IPS-18c (cell line): ENCODE measurements at regions not wholly inside any gene's neighbourhood (a gene's known extent, or its start where the extent isn't known, plus 50 kb on each side); places are given as distances from the start of the nearest gene placed in this dataset.
"Not testable (repeated sequence)": the region's sequence is repeated elsewhere in the genome, so short reads cannot be mapped to it uniquely, and the experiment has no call there.

ENCODE experiments used
- H3K4me3 ChIP-seq: 2 replicates; pipeline ENCODE4 v1.7.0; 2013; ENCODE audit warnings: low read depth, mild to moderate bottlenecking, low read length, moderate library complexity; ENCODE audit not compliant: insufficient read depth
- H3K9me3 ChIP-seq: one replicate; pipeline ENCODE4 v1.6.1; 2013; ENCODE audit warnings: mild to moderate bottlenecking, low read length, moderate library complexity; ENCODE audit not compliant: control insufficient read depth, insufficient read depth

DNA sequence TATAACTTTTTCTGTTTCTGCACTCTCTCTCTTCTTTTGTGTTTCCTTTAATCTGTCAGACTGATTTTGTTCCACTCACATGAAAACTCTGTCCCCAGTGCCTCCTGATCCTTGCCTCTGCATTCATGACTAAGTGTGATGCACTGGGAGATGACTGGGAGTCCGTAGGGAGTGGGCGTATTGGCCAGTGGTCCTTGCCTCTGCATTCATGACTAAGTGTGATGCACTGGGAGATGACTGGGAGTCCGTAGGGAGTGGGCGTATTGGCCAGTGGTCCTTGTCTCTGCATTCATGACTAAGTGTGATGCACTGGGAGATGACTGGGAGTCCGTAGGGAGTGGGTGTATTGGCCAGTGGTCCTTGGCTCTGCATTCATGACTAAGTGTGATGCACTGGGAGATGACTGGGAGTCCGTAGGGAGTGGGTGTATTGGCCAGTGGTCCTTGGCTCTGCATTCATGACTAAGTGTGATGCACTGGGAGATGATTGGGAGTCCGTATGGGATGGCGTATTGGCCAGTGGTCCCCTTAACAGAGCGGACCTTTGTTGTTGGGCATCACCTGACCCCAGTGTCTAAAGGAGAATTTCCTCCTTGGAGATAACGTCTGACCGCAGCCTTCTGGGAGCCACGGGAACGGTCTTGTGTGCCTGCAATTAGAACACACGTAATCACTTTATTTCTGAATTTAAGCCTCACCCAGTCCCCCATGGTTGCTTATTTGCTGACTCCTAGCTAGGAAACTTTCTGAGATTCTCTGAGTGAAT, 266.0 kb downstream of the TRIML1 start:
- H3K4me3 ChIP-seq = not testable (repeated sequence)

DNA sequence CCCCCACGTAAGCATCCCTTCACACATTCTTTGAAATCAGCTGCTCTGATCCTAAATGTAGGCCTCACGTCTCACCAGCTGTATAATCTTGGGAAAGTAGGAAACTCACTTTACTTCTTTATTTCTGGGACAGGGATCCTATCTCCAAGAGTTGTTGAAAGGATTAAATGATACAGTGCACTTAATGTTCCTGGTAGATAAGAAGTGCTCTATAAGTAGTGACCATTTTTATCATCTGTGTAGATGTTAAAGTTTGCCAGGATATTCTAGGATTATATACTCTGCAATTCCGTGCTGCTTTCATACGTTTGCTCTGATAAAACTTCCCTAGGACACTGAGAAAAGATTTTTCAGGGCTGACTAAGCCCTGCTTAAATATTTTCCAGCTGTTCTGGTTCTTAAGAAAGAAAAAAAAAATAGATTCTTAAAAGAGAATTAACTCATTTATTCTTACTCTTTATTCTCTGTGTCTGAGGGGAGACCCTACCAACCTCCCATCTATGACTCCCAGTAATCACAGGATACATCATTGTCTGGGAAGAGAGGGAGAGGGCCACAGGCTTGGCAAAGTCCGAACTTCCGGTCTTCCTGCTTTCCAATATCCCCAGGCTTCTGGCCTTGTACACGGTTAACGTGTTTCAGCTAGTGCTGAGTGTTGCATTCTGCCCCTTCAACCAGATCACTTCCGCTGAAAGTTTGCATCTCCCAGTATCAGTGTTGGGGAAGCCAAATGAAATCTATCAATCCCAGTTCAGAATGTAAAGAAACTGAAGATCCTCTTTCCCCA, 269.2 kb downstream of the TRIML1 start:
- no peak overlapping the region for H3K4me3 ChIP-seq
- H3K9me3 ChIP-seq = peaks cover 2% of the 10 kb centered on the region

More for the DNA sequence above, 266.0 kb downstream of the TRIML1 start:
- not testable (repeated sequence) for H3K9me3 ChIP-seq

DNA sequence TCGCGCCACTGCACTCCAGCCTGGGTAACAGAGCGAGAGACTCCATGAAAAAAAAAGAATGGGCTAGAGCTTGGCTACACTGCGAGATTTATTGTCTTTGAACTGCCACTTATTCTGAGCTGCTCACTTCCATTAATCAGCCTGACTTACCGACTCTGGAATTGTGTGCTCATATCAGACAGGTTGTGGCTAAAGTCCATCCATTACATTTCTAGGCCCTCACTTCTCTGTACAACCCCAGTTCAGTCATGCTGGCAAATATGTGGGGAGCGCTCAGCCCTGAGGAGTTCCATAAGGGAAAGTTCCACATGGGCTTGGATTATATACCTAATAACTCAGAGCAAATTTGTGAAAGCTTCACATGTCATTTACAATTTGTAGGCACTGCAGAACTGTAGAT, 270.6 kb downstream of the TRIML1 start:
- H3K4me3 ChIP-seq = no peak overlapping the region
- peaks cover 2% of the 10 kb centered on the region for H3K9me3 ChIP-seq

DNA sequence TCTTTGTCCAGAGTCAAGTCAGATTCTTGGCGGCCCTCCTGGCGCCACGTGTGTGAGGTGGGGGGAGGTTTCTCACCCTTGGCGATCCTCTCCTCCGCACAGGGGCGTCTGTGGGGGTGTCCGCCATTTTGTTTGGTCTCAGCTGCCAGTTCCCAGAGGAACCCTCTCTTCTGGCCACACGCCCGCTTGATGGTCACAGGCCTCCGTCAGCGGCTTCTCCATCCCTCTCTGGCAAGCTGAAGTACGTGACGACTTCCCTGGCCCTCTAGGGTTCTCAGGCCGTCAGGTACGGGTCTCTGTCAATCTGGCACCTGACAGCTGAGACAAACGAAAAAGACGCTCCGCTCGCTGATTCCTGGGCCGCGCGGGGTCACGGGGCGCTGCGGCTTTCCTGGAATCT, 272.6 kb downstream of the TRIML1 start:
- no peak overlapping the region for H3K4me3 ChIP-seq
- peaks cover 2% of the 10 kb centered on the region for H3K9me3 ChIP-seq

DNA sequence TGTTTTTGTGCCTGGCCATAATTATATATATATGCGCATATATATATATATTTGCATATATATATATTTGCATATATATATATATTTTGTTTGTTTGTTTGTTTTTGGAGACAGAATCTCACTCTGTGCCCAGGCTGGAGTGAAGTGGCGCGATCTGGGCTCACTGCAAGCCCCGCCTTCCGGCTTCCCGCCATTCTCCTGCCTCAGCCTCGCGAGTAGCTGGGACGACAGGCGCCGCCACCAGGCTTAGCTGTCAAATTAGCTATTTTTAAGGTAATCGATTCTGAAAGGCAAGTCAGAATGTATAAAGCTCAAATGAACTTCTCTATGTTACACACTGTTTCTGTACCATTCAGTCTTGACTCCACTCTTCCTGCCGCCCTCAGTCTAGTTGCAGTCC, 273.3 kb downstream of the TRIML1 start:
- peaks cover 2% of the 10 kb centered on the region for H3K9me3 ChIP-seq
- no peak overlapping the region for H3K4me3 ChIP-seq

DNA sequence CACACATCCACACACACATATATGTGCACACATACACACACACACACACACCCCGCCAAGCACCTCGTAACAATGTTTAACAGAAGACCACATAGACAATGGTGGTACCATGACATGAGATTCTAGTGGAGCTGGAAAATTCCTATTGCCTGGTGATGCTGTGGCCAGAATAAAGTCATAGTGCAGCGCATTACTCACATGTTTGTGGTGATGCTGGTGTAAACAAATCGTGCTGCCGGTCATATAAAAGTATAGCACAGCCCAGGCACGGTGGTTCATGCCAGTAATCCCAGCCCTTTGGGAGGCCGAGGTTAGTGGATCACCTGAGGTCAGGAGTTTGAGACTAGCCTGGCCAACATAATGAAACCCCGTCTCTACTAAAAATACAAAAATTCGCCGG, 275.2 kb downstream of the TRIML1 start:
- Histone ChIP-seq H3K4me3 (no peak overlapping the region), H3K9me3 (peaks cover 2% of the 10 kb centered on the region)

DNA sequence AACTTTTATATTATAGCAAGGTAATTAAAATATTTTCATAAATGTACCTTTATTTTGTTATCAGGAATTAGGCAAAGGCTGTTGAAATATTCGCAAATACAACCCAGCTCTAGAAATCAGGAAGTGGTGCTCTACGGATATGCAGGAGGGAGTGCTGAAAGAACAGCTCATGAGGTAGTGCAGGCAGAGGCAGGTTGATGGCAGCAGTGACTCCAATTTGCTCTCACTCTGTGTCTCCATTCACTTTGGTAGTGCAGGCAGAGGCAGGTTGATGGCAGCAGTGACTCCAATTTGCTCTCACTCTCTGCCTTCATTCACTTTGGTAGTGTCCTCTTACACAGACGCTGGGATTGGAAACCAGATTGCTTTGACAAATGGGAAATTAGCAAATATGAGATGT, 277.9 kb downstream of the TRIML1 start:
- Histone ChIP-seq H3K4me3 (no peak overlapping the region), H3K9me3 (no peaks in the 10 kb centered on the region)

DNA sequence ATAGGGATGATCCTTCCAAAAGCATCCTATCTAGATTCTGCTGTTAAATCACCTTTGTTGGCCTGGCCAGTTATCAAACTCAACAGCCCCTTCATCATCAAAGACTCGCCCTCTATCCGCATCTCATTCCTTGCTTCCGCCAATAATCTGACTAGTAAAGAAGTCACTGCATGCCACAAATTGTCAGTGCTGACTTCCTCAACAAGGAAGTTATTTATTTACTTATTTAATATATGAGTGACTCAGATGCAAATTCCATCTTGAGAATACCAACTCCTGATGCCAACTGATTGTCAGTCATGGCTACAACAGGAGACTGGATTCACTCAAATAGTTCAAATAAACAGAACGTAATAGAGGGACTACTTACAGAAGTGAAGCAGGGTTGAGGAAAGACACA, 283.8 kb downstream of the TRIML1 start:
- Histone ChIP-seq H3K4me3 (no peak overlapping the region), H3K9me3 (no peaks in the 10 kb centered on the region)

DNA sequence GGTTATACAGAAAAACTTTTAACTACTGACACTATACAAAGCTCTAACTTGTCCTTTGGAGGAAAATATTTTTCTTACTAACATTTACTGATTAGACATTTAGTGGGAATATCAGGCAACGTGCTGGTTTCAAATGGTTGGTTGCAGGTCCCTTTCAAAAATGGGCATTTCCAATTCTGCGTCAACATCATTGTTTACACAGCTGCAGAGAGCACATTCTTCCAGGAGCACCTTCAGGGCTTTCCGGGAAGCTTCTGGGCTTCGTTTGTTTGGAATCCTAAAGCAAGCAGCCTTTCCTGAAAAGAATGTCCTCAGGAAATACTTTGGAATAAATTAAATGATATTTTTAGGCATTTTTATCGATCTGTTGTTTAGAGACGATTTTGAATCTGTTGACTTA, 289.7 kb downstream of the TRIML1 start:
- no peaks in the 10 kb centered on the region for H3K9me3 ChIP-seq
- H3K4me3 ChIP-seq = no peak overlapping the region

DNA sequence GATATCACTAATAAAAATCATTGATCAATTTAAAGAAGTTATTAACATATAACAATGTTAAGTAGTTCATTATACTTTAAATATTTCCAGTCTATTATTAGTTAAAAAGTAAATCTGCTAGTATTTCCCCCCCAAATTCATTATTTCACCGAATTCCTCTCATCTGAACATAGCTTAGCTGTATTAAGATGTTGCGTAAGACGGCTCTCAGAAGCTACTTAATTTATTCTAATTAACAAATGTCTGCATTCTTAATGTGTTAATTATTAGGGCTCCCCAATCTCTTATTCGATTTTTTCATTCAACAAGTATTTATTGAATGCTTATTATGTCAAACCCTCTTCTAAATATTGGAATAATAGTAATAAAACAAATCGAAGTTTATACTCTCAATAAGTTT, 290.7 kb downstream of the TRIML1 start:
- Histone ChIP-seq H3K9me3 (no peaks in the 10 kb centered on the region), H3K4me3 (no peak overlapping the region)

DNA sequence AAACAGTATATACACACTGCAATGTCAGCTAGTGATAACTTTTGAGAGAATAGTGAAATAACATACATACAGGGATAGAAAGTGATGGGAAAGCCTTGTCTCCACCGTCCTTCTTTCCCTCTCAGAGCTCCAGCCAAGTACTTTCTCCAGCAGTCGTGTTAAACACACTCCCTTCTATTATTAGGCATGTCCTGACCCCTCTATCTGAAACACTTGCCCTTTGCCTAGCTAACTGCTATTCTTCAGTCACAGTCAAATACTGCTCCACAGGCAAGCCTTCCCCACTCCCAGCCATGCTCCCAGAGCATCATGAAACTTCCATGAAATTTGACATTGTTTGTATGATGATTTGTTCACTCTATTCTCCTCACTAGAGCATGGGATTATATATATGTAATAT, 291.1 kb downstream of the TRIML1 start:
- no peaks in the 10 kb centered on the region for H3K9me3 ChIP-seq
- H3K4me3 ChIP-seq = no peak overlapping the region

DNA sequence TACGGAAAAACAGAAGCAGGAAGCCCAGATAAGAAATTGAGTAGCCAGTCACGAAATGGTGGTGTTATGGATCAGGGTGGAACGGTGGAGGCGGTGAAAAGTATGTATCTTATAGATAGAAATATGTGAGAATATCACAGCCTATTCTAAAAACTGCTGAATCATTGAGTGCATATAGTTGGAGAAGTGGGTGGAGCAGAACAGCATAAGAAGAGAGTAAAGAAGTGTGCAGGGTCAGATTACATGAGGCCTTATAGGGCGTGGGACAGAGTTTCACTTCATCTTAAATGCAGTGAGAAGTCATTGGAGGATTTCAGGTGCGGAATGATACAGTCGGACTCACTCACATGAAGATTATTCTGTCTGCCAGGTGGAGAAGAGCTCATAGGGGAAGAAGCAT, 293.1 kb downstream of the TRIML1 start:
- Histone ChIP-seq H3K4me3 (no peak overlapping the region; the same call in 1 of the 2 replicates), H3K9me3 (no peaks in the 10 kb centered on the region)

DNA sequence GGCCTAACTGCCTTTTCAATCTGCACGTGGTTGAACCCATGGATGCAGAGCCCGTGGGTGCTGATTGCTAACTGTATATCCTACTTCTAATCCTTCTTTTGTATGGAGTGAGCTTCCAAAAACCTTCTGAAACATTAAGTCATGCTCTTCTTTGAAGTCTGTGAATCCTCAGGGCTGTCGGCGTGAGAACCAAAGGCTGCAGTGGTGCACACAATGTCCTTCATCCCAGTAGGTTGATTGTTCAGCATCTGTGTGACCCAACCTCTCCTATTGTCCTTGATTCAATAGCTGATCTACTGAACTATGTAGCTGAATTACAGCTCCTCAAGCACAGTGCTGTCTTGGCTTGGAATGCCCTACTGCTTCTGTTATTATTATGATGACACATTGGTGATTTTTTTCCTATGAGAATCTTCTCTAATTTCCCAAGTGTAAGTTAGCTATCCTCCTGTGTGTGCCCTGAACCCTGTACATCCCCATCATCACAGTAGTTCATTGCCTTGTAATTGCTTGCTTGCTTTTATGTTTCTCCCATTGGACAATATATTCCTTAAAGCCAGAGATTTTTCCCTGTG, 294.6 kb downstream of the TRIML1 start:
- no peak overlapping the region for H3K4me3 ChIP-seq
- H3K9me3 ChIP-seq = no peaks in the 10 kb centered on the region

DNA sequence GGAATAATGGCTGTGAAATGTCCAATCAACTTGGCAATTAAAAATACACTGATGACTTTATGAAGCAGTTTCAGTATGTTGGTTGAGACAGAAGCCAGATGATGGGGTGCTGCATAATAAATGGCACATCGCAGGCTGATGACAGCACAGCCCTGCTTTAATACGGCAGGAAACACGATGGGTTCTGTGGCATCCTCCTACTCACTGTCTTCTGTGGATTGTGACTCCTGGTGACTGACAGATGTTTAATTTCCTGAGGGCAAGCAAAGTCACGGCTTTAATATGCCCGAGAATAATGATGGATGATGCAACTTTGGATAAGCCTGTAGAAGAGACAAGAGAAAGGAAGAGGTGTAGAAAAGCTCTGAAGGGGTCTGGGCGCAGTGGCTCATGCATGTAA, 295.4 kb downstream of the TRIML1 start:
- Histone ChIP-seq H3K4me3 (no peak overlapping the region), H3K9me3 (no peaks in the 10 kb centered on the region)

DNA sequence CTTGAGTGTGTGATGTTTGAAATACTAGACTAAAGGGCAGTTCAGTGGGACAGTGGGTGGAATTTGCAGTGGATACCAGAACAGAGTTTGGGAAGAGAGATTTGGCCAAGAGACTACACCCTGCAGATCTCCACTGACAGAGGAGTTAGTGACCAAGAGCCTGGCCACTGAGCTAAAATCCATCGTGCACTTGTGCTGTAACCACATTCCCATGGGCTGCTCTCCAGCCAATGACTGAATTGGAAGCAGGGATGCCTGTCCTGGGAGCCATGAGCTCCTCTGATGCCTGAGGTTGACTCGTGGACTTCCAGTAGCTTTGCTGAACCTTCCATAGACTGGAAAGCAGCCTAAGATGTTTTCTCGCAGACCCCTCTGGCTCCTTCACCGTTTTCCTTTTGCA, 296.1 kb downstream of the TRIML1 start:
- Histone ChIP-seq H3K9me3 (no peaks in the 10 kb centered on the region), H3K4me3 (no peak overlapping the region)

DNA sequence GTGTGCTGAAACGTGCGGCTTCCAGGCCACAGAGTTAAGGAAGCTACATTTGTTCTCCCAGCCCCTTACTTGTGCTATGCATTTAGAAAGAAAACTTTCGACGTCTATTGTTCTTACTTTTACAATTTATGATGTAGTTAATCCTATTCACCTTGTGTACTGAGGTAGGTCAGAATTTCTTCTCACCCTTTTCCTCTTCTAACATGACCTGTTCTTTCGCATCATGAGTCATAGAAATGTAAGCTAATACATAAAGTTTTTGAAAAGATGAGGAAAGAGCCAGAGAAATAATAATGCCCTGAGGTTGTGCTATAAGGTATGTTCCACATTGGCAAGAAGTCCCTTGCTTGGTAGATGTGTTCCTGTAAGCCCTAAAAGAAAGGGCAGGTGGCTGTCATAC, 298.3 kb downstream of the TRIML1 start:
- H3K4me3 ChIP-seq = no peak overlapping the region
- H3K9me3 ChIP-seq = no peaks in the 10 kb centered on the region

DNA sequence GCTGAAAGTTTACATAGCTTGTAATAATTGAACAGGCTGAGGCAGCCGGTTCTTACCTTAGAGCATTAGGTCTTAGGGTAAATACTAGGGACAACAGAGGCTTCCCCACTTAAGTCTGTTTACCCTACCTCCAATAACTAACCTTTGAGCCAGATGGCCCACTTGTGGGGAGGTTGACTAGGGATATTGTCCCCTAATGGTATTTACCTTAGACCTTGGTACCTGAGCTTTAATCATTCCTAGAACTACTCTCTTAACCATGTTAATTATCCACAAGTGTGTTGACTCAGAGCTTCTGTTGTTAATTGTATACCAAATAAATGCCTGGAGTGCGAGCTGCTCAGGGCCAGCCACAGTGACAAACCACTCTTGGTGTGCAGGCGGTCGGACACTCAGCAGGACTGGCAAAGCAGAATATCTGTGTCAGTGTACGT, 299.2 kb downstream of the TRIML1 start:
- not testable (repeated sequence) for H3K9me3 ChIP-seq, H3K4me3 ChIP-seq

DNA sequence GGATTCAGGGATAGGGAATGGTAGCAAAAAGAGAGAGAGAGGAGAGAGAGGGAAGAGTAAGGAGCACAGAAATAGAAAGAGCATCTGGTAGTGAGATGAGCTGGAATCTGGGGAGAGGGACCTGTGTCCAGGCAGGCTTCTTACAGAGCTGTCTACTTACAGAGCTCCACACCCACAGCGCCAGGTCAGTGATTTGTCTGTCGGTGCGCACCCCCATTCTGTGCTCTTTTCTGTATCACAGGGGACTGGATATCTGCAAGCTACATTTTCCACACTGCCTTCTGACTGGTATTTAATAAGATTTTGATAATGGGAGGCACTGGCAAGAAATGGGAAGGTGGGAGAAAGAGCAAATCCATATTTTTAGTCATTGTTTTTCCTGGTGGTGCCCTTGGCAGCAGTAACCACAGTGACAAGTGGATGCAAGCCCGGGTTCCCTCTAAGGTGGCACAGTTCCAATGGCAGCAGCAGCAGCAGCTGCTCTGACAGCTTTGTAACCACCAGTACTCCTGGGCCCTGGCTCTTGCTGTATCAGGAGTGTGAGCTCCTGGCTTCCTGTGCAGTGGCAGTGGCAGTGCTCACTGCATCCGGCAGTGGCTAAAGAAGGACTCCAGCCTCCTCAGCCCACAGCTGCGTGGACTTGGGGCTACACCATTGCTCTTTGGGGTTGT, 300.5 kb downstream of the TRIML1 start:
- H3K9me3 ChIP-seq = no peaks in the 10 kb centered on the region
- no peak overlapping the region for H3K4me3 ChIP-seq
